Fibroblast of pulmonary artery (primary cell): ENCODE measurements at regions not wholly inside any gene's neighbourhood (a gene's known extent, or its start where the extent isn't known, plus 50 kb on each side); places are given as distances from the start of the nearest gene placed in this dataset.

Experiments used
- DNase-seq: peaks from one replicate; pipeline ENCODE4 v3.0.0-alpha.2; 2010; ENCODE audit warnings: low read depth
- H3K4me3 ChIP-seq: replicated peaks from 2 replicates; pipeline ENCODE4 v1.5.1; 2011; ENCODE audit warnings: low read depth, mild to moderate bottlenecking, control low read depth, low read length, moderate library complexity
- CTCF ChIP-seq: IDR thresholded peaks from 2 replicates; pipeline ENCODE4 v1.5.1; 2011; ENCODE audit warnings: mild to moderate bottlenecking, control low read depth, low read length, inconsistent platforms; ENCODE audit errors: missing control alignments

- no peak for DNase-seq
- no peak for TF ChIP-seq CTCF
- no peak overlapping the region for H3K4me3 ChIP-seq
Measured at GRCh38 chr5:164012371-164012770, 507.0 kb downstream of the MAT2B start.

GRCh38 chr5:164013077-164013670, 507.8 kb downstream of the MAT2B start:
- peak; percentile 93 for DNase-seq
- TF ChIP-seq CTCF = peak; percentile 63
- H3K4me3 ChIP-seq = no peak overlapping the region

- TF ChIP-seq CTCF = no peak
- H3K4me3 ChIP-seq = no peak overlapping the region
- no peak for DNase-seq
Measured at GRCh38 chr5:164020116-164020515, 514.7 kb downstream of the MAT2B start.

- no peak for DNase-seq
- no peak for TF ChIP-seq CTCF
Measured at GRCh38 chr5:164027738-164028137, 522.3 kb downstream of the MAT2B start.

GRCh38 chr5:164038128-164038783, 532.8 kb downstream of the MAT2B start:
- DNase-seq = no peak
- H3K4me3 ChIP-seq = no peak overlapping the region
- no peak for TF ChIP-seq CTCF

More at GRCh38 chr5:164027738-164028137, 522.3 kb downstream of the MAT2B start:
- H3K4me3 ChIP-seq = no peak overlapping the region

- no peak for DNase-seq
- TF ChIP-seq CTCF = no peak
- no peak overlapping the region for H3K4me3 ChIP-seq
Measured at GRCh38 chr5:164041105-164041504, 535.7 kb downstream of the MAT2B start.
